ENCODE measurements at regions not wholly inside any gene's neighbourhood (a gene's known extent, or its start where the extent isn't known, plus 50 kb on each side); places are given as distances from the start of the nearest gene placed in this dataset.

DNA sequence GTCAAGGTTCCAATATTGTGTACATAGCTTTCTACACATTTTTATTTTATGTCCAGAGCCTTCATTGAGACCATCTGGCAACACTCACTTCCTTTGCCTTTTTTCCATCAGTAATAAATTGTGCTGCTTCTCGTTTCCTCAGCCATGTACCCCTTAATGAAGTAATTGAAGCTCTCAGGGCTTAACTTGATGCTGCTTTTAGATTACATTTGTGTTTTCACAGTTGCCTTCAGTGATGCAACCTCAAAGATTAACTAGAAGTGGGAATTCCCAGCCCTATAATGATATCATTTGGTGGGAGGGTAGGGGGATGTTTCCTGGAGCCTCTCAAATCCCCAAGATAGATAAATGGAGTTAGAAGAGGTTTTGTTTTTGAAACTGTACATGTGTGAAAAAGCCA, 80.2 kb upstream of the KRR1 start:
- TF ChIP-seq POLR2A (IDR thresholded peaks at IDR 0.05) = no peak
- TF ChIP-seq, protein P1, sequence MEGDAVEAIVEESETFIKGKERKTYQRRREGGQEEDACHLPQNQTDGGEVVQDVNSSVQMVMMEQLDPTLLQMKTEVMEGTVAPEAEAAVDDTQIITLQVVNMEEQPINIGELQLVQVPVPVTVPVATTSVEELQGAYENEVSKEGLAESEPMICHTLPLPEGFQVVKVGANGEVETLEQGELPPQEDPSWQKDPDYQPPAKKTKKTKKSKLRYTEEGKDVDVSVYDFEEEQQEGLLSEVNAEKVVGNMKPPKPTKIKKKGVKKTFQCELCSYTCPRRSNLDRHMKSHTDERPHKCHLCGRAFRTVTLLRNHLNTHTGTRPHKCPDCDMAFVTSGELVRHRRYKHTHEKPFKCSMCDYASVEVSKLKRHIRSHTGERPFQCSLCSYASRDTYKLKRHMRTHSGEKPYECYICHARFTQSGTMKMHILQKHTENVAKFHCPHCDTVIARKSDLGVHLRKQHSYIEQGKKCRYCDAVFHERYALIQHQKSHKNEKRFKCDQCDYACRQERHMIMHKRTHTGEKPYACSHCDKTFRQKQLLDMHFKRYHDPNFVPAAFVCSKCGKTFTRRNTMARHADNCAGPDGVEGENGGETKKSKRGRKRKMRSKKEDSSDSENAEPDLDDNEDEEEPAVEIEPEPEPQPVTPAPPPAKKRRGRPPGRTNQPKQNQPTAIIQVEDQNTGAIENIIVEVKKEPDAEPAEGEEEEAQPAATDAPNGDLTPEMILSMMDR (IDR thresholded peaks at IDR 0.05 in 8 of 11, conservative IDR thresholded peaks at IDR 0.05 in 3 of 11) = no peak

All from spleen (tissue), 7 donors.